HG02642 (cell line): ENCODE measurements at regions not wholly inside any gene's neighbourhood (a gene's known extent, or its start where the extent isn't known, plus 50 kb on each side); places are given as distances from the start of the nearest gene placed in this dataset.
"Not testable (repeated sequence)": the region's sequence is repeated elsewhere in the genome, so short reads cannot be mapped to it uniquely, and the experiment has no call there.

Experiments
- ATAC-seq: cut with Tn5 transposase; IDR thresholded peaks from one replicate; pipeline ENCODE4 v1.9.1; 2021; ENCODE audit warnings: mild to moderate bottlenecking; ENCODE audit not compliant: unreplicated experiment, poor library complexity

DNA sequence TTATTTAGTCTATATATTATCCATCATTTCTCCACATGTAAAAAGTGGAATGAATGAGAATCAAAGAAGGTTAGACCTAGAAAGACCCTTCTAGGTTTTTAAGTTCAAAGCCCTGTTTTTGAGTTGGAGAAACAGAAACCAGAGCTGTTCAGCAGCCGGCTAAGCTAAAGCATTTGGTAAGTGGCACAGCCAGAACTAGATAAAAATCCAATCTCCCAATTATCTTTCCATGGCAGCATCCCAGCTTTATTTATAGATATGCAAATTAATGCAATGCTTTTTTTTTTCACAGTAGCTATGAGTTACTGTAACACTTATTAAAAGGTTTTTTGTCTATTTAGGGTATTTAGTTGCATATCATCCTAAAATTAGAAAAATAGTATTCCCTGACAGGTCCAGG lies 85.1 kb downstream of the NIBAN1 start:
- ATAC-seq = no peak

DNA sequence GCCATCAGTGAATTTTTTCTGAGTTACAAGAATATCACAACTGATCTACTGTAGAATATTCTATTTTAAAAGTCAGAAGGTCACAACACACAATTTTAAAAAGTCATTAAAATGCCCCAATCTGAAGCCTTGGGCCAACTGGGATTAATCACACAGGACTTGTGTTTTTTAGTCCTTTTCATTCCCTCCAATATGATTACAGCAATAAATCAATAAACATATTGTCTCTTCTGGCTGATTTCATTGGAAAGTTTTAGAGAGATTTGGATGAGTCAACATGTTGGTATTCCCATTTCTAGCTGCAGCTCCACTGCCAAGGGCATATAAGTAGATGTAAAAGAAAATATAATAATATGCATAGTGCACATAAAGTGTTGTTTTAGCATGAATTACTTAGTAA lies 85.8 kb downstream of the NIBAN1 start:
- ATAC-seq = no peak

- ATAC-seq = no peak
Measured at GRCh38 chr1:184882957-184883815, 91.1 kb downstream of the NIBAN1 start.

GRCh38 chr1:184881941-184882913 lies 92.1 kb downstream of the NIBAN1 start:
- peak; percentile 46 for ATAC-seq

DNA sequence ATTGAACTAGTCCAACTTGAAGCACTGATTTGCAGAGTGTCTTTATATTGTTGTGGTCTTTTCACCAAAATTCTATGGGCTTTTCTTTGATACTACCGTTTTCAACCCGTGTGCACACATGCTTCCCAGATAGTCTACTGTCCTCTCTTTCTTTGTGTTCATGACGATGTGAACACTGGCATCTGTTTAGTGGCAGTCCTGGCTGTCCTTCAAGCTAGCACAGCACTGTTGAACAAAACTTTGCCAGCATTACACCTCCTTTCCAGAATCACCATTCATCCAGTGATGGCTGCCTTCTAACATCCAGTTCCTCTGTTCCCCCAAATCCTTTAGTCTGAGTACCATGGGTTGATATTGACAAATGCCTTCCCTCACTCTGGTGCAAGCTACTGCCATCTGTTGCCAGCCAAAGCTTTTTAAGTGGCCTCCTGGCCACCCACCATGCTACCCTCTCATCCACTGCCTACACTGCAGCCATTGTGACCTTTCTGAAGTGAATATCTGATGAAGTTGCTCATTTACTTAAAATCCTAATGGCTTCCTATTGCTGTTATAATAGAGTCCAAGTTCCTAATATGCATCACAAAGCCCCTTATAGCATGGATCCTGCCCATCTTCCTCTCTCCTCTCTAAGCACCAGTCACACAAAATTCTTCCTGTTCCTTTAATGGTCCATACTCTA lies 94.3 kb downstream of the NIBAN1 start:
- ATAC-seq = no peak

- no peak for ATAC-seq
Measured at GRCh38 chr1:184878602-184879001, 95.7 kb downstream of the NIBAN1 start.

GRCh38 chr1:184878002-184878401 lies 96.3 kb downstream of the NIBAN1 start:
- no peak for ATAC-seq

DNA sequence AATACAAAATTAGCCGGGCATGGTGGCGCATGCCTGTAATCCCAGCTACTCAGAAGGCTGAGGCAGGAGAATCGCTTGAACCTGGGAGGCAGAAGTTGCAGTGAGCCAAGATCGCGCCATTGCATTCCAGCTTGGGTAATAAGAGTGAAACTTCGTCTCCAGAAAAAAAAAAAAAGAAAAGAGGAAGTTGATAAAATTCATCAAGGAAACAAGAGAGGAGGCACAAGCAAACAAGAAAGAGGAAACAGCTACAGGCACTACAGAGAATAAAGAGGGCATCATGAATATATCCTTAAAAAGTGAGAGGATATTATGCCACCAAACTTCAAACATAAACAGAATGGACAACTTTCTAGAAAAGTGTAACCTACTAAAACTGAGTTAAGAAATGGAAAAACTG lies 98.3 kb downstream of the NIBAN1 start:
- not testable (repeated sequence) for ATAC-seq

GRCh38 chr1:184875218-184875617 lies 99.1 kb downstream of the NIBAN1 start:
- ATAC-seq = no peak

- no peak for ATAC-seq
Measured at GRCh38 chr1:184870319-184870718, 104.0 kb downstream of the NIBAN1 start.

GRCh38 chr1:184867866-184868689 lies 106.2 kb downstream of the NIBAN1 start:
- no peak for ATAC-seq

DNA sequence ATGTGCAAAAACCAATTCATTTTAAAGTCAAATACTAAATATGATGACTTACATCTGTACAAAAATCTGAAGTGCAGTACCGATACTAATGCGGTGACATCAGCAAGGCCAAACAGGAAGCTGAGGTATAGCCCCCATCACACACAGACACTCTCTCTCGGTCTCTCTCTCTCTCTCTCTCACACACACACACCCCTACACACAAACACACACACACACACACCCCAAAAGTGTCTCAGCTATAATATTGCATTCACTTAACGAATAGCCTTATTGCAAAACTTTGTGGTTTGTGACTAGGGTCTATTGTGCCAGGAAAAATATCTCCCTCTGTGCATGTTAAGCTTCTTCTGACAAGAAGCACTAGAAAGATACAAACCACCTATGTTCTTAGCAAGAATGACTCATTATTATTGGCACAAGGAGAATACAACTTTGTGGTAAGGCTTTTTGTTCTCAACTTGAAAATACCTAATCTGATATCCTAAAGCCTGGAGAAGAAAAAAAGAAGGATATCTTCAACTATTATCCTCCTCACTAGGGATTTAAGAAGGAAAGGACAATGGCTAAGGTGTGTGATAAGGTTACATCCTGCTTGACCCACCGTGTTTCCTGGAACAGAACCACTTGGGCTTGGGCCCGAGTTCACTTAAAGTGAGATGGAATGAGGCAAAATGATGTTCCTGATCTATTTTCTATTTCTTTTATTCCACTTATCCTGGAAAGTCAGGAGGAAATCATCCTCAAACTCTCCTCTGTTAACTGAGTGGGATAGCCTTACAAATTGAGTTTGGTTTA lies 107.1 kb downstream of the NIBAN1 start:
- ATAC-seq = peak; percentile 95

DNA sequence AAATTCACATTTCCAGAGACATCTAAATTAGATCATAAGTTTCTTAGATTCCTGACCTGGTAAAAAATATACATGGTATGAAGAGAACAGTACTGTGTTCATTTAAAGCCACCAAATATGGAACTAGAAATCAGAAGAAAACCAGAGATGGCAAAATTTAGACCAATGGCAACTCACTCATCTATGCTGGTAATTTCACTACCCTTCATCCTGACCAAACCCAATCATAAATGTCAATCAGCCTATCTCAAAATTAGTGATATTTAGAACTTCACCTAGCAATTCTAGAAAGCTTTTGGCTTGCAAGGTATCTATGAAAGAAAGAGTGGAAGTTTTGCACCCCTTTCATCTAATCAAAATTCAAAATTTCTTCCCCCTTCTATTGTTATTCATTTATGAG lies 107.7 kb downstream of the NIBAN1 start:
- ATAC-seq = peak; percentile 22

GRCh38 chr1:184865831-184866230 lies 108.5 kb downstream of the NIBAN1 start:
- no peak for ATAC-seq

DNA sequence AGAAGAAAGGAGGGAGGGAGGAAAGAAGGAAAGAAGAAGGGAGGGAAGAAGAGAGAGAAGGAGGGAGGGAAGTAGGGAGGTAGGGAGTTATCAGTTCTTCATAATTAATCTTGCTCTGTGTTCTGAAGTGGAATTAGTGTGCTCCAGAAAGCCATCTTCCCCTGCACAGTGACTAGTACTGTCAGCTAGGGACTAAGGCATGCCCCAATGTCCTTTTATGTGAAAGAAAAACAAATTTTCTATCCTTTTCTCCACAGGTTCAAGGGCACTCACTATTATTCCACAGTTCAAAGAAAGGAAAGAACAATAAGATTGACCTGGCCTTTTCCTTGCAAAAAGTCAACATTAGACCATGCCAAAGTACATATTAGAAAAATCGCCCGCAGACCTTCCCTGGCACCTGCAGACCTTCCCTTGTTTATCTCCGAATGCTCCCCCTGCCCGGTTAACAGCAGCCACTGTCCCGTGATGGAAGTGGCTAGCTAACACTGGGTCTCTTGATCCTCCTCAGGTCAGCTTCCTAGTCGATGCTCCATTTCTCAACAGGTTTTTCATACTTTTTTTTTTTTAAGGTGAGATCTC lies 107.2 kb upstream of the EDEM3 start:
- ATAC-seq = no peak

DNA sequence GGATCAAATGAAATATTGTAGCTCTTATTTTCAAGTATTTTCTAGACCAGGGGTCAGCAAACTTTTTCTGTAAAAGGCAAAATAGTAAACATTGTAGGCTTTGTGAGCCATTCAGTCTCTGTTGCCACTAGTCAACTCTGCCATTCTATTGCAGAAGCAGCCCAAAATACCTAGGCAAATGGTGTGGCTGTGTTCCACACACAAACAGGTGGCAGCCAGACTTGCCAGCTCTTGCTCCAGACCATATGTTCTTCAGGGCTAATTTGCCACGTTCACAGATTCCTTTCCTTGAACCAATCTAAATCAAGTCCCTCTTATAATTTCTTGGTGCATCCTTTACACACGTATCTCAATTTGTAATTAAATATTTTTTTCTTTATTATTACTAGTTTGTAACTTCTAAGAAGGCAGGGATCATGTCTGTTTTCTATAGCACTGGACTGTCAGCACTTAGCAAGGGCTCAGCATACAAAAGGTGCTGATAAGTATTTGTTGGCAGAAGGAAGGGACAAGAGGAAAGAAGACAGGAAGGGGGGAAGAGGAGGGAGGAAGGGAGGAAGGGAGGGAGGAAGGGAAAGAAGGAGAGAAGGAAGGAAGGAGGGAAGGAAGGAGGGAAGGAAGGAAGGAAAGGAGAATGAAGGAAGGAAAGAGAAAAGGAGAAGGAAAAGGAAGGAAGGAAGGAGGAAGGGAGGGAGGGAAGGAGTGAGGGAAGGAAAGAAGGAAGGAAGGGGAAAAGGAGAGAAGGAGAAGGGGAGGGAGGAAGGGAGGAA lies 106.5 kb upstream of the EDEM3 start:
- peak; percentile 88 for ATAC-seq

- peak; percentile 30 for ATAC-seq
Measured at GRCh38 chr1:184860535-184860934, 105.9 kb upstream of the EDEM3 start.
